IMR-90 (cell line): ENCODE measurements at regions not wholly inside any gene's neighbourhood (a gene's known extent, or its start where the extent isn't known, plus 50 kb on each side); places are given as distances from the start of the nearest gene placed in this dataset.

Experiments
- ATAC-seq: fragments of 200-7000 bp; cut with Tn5 transposase; 2 replicates; pipeline ENCODE4 v1.9.1; 2020; ENCODE audit warnings: low read depth, mild to moderate bottlenecking, moderate library complexity
- BruUV-seq: library from RNA; stranded (reverse); fragments of 400-500 nt; replicated peaks from 2 replicates; lab custom pipeline; 2021; lab: Mats Ljungman, UMichigan
- CTCF ChIA-PET: fragments of 300-600 bp; formaldehyde crosslinking; extraction: SDS; loops from one replicate; lab custom pipeline; 2021; ENCODE audit warnings: antibody characterized with exemption; lab: Yijun Ruan, JAX
- POLR2A ChIA-PET: fragments of 300-600 bp; sonication (Branson Sonifier 250); formaldehyde crosslinking; loops from one replicate; lab custom pipeline; 2022; ENCODE audit warnings: antibody characterized with exemption; ENCODE audit not compliant: unreplicated experiment; lab: Charles Lee
- DNase-seq: peaks from one replicate; pipeline ENCODE4 v3.0.0; 2013
- H2AFZ ChIP-seq: replicated peaks from 2 replicates; pipeline ENCODE3; 2013; ENCODE audit warnings: low read length, mild to moderate bottlenecking; ENCODE audit not compliant: poor library complexity
- H2AK5ac ChIP-seq: 2 replicates; pipeline ENCODE4 v1.6.1; 2013; ENCODE audit warnings: low read depth, low read length, inconsistent platforms
- H2AK9ac ChIP-seq: replicated peaks from 2 replicates; pipeline ENCODE3; 2013; ENCODE audit warnings: mild to moderate bottlenecking, low read depth, low read length, moderate library complexity; ENCODE audit not compliant: poor library complexity
- H2BK120ac ChIP-seq: 2 replicates; pipeline ENCODE4 v1.6.1; 2013; ENCODE audit warnings: low read depth, low read length, inconsistent platforms
- H2BK15ac ChIP-seq: 3 replicates; pipeline ENCODE4 v1.6.1; 2013; ENCODE audit warnings: low read depth, low read length, inconsistent platforms
- H2BK20ac ChIP-seq: 2 replicates; pipeline ENCODE4 v1.6.1; 2013; ENCODE audit warnings: low read depth, mild to moderate bottlenecking, inconsistent platforms, low read length, moderate library complexity
- H2BK5ac ChIP-seq: 2 replicates; pipeline ENCODE4 v1.6.1; 2013; ENCODE audit warnings: mild to moderate bottlenecking, low read depth, low read length, inconsistent platforms; ENCODE audit not compliant: poor library complexity, severe bottlenecking
- H3K14ac ChIP-seq: replicated peaks from 2 replicates; pipeline ENCODE4 v1.6.1; 2013; ENCODE audit warnings: low read depth, low read length, inconsistent platforms
- H3K18ac ChIP-seq: 2 replicates; pipeline ENCODE4 v1.6.1; 2013; ENCODE audit warnings: low read depth, low read length, control low read depth
- H3K23ac ChIP-seq: 2 replicates; pipeline ENCODE4 v1.6.1; 2013; ENCODE audit warnings: low read depth, low read length, inconsistent platforms
- H3K27ac ChIP-seq: 2 replicates; pipeline ENCODE4 v1.5.1; 2013; ENCODE audit warnings: mild to moderate bottlenecking, control low read depth, low read length; ENCODE audit not compliant: insufficient read depth
- H3K27me3 ChIP-seq: 2 replicates; pipeline ENCODE4 v1.6.1; 2013; ENCODE audit warnings: low read length; ENCODE audit not compliant: control insufficient read depth, insufficient read depth
- H3K36me3 ChIP-seq: 2 replicates; pipeline ENCODE4 v1.6.1; 2013; ENCODE audit warnings: low read length, mixed read lengths; ENCODE audit not compliant: control insufficient read depth, insufficient read depth
- H3K4ac ChIP-seq: 2 replicates; pipeline ENCODE4 v1.6.1; 2013; ENCODE audit warnings: low read depth, low read length, inconsistent platforms
- H3K4me1 ChIP-seq: 2 replicates; pipeline ENCODE4 v1.6.1; 2013; ENCODE audit warnings: low read length, mixed read lengths; ENCODE audit not compliant: control insufficient read depth, insufficient read depth
- H3K4me2 ChIP-seq: 2 replicates; pipeline ENCODE4 v1.6.1; 2013; ENCODE audit warnings: low read depth, mild to moderate bottlenecking, control low read depth, low read length, moderate library complexity
- H3K4me3 ChIP-seq: 2 replicates; pipeline ENCODE4 v1.5.1; 2013; ENCODE audit warnings: low read depth, mild to moderate bottlenecking, control low read depth, low read length, moderate library complexity; ENCODE audit not compliant: insufficient read depth
- H3K56ac ChIP-seq: 2 replicates; pipeline ENCODE4 v1.6.1; 2013; ENCODE audit warnings: low read length, inconsistent platforms; ENCODE audit not compliant: insufficient read depth; ENCODE audit errors: extremely low read depth
- H3K79me1 ChIP-seq, 2 experiments: 2 replicates each; pipeline ENCODE4 v1.6.1; 2013; ENCODE audit warnings: low read length in 2 of 2, inconsistent platforms in 1 of 2, low read depth in 1 of 2
- H3K9ac ChIP-seq: 2 replicates; pipeline ENCODE4 v1.6.1; 2013; ENCODE audit warnings: low read depth, low read length, control low read depth
- H3K9me1 ChIP-seq: 2 replicates; pipeline ENCODE4 v1.6.1; 2013; ENCODE audit warnings: low read length, inconsistent platforms; ENCODE audit not compliant: insufficient read depth
- H3K9me3 ChIP-seq: 2 replicates; pipeline ENCODE4 v1.6.1; 2013; ENCODE audit warnings: low read length; ENCODE audit not compliant: control insufficient read depth, insufficient read depth
- H4K20me1 ChIP-seq: 2 replicates; pipeline ENCODE4 v1.6.1; 2013; ENCODE audit warnings: low read length, inconsistent platforms; ENCODE audit not compliant: insufficient read depth
- H4K5ac ChIP-seq: 2 replicates; pipeline ENCODE4 v1.6.1; 2013; ENCODE audit warnings: mild to moderate bottlenecking, low read depth, low read length, control low read depth
- H4K8ac ChIP-seq, 2 experiments: 2 replicates each; pipeline ENCODE4 v1.6.1; 2013; ENCODE audit warnings: low read depth in 2 of 2, low read length in 2 of 2, control low read depth in 1 of 2, inconsistent platforms in 1 of 2
- H4K91ac ChIP-seq: 2 replicates; pipeline ENCODE4 v1.6.1; 2013; ENCODE audit warnings: low read depth, low read length, inconsistent platforms; ENCODE audit not compliant: insufficient read depth
- NFE2L2 ChIP-seq: fragments of 150-350 bp; IDR thresholded peaks from 2 replicates; pipeline ENCODE4 v1.6.1; 2016; ENCODE audit warnings: low read depth, mild to moderate bottlenecking, low read length
- WGBS, 2 experiments: methylation state at CpG; one replicate each; pipeline versions ENCODE4 v1.1.5 to v1.1.7; 2013; ENCODE audit warnings: missing lambda C conversion rate in 2 of 2; ENCODE audit not compliant: insufficient read length in 1 of 2; ENCODE audit errors: extremely low coverage in 2 of 2; 5-methylcytosine and 5-hydroxymethylcytosine counted together
- dilution Hi-C: fragments of 300-500 bp; cut with HindIII; formaldehyde crosslinking; loops from one replicate; pipeline ENCODE4 v1.14.3; 2018; ENCODE audit warnings: low sequenced_read_pairs; ENCODE audit not compliant: unreplicated experiment
- in situ Hi-C: fragments of 300-500 bp; cut with MboI; formaldehyde crosslinking; loops from 3 replicates; pipeline ENCODE4 v1.14.3; 2019; ENCODE audit warnings: low sequenced_read_pairs, inconsistent platforms, mixed read lengths
- intact Hi-C: fragments of 100-400 bp; cut with micrococcal nuclease; formaldehyde crosslinking; loops from 2 replicates; pipeline ENCODE4 v1.10.0; 2022

- ChIA-PET POLR2A (no interaction called here), CTCF (no interaction called here)
- Histone ChIP-seq H3K27me3 (no peaks in the 10 kb centered on the region), H3K4me2 (no peak overlapping the region), H3K9ac (no peak overlapping the region), H3K23ac (no peak overlapping the region), H3K9me3 (no peaks in the 10 kb centered on the region), H3K56ac (no peak overlapping the region), H2BK120ac (no peak overlapping the region), H2BK15ac (no peak overlapping the region), H3K9me1 (no peaks in the 10 kb centered on the region), H2BK5ac (no peak overlapping the region), H4K5ac (no peak overlapping the region), H4K8ac (no peak overlapping the region), H3K4ac (no peak overlapping the region), H3K14ac (no peak overlapping the region), H4K20me1 (no peaks in the 10 kb centered on the region), H3K79me1 (no peaks in the 10 kb centered on the region), H4K91ac (no peak overlapping the region), H2AK9ac (no peak overlapping the region), H3K4me1 (no peaks in the 10 kb centered on the region), H3K4me3 (no peak overlapping the region), H3K36me3 (no peaks in the 10 kb centered on the region), H3K27ac (no peak overlapping the region), H2AFZ (no peak overlapping the region), H2BK20ac (no peak overlapping the region), H3K18ac (no peak overlapping the region), H2AK5ac (no peak overlapping the region)
- DNase-seq: no peak
- intact Hi-C loops: no loop called here
- in situ Hi-C loops: no loop called here
- no CpG with 5 or more reads among the region's 7 CpGs for WGBS, 2 experiments
- dilution Hi-C loops: no loop called here
- no peak for ATAC-seq
- no TSS peak for BruUV-seq
- TF ChIP-seq NFE2L2: no peak
Measured at GRCh38 chr1:30213936-30214335, 509.4 kb downstream of the MATN1 start.
